Dermis blood vessel endothelial cell (primary cell): ENCODE measurements at regions not wholly inside any gene's neighbourhood (a gene's known extent, or its start where the extent isn't known, plus 50 kb on each side); places are given as distances from the start of the nearest gene placed in this dataset.

Experiments used
- DNase-seq: peaks from one replicate; pipeline ENCODE4 v3.0.0; 2010

GRCh38 chr3:95407709-95408463 lies 1345.0 kb downstream of the NSUN3 start:
- DNase-seq, result no peak

GRCh38 chr3:95408464-95408862 lies 1345.6 kb downstream of the NSUN3 start:
- DNase-seq, result no peak

GRCh38 chr3:95418251-95418650 lies 1355.4 kb downstream of the NSUN3 start:
- DNase-seq, result no peak

- no peak for DNase-seq
These were observed 1361.4 kb downstream of the NSUN3 start for GRCh38 chr3:95424279-95424678.

DNA sequence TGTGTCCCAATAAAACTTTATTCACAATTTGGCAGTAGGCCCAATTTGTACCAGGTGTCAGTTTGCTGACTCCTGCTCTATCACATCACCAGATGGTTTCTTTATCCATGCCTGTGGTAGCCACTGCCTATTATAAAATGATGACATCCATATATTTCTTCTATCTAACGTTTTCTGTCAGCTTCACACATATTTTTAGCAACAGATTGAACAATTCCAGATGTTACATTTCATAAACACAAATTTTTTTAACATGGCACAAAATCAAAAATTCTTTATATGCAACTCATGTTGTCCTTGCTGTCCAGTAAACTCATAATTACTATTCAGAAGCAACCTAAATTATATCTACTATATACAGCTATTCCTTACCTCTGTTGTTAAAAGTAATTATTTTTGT lies 1371.6 kb downstream of the NSUN3 start:
- no peak for DNase-seq

DNA sequence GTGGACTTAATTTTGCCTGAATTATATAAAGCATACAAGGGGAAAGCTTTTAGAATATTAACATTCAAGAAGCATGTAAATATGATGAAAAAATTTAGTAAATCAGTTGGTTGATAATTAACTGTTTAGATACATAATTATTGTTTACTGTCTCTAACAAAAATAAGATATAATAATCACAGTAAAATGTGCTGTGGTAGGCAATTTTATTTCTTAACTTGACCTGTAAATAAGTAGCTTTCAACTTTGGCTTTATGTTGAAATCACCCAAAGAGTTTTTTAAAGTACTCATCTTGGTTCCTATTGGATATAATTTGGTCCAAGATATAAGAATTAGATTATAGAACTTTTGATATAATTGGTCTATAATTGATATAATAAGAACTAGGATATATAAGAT lies 1374.5 kb downstream of the NSUN3 start:
- no peak for DNase-seq

- no peak for DNase-seq
These were observed 1375.4 kb downstream of the NSUN3 start for GRCh38 chr3:95438274-95438673.

GRCh38 chr3:95442766-95443165 lies 1371.6 kb upstream of the EPHA6 start:
- DNase-seq, result no peak

DNA sequence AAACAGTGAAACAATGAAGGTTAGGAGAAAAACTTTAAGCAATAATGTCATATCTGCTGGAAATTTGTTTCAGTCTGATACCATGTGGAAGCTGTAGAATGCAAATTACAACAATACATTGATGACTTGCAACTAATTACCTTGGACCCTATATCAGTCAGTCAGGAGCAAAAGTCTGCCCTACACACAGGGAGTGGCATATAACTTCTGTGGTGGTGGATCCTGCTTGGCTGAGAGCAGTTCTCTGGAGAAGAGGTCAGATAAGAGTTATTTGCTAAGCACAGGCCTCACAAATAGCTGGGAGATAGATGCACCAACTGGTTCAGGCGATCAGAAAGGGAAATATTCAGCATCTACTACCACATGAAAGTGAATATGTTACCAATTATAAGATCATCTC lies 1364.6 kb upstream of the EPHA6 start:
- DNase-seq, result no peak

DNA sequence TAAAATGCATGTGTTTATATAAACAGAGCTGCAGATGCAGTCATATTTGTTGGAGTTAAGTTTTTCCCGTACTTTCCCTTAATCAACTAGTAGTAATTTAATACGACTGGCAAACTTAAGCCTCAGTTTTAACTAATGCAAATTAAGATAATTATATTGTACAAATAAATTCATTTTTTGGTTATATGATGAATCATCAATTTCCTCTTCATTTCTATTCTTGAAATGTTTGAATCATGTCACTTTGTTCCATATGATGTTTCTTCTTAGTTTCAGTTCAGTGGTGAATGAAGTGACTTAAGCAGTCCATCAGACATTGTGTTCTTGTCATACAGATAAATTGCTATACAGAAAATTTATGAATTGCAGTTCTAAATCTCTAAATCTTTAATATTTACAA lies 1361.2 kb upstream of the EPHA6 start:
- DNase-seq, result no peak

DNA sequence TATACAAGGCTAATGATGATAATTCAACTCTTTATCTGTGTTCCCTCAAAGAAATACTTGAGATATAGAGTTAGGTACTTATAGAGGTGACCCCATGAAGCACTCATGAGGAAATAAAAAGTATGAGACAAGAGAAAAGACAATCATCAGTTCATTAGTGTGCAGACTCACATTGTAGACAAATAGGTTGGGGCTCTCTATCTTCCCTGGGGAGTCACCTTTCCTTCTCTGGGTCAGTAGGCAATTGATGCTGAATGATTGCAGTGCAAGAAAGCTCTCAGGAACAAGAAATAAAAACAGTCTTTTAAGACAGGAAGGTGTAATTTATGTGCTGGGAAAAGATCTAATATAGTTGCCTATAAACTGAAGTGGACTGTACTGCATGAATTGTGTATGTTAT lies 1357.6 kb upstream of the EPHA6 start:
- DNase-seq, result no peak

DNA sequence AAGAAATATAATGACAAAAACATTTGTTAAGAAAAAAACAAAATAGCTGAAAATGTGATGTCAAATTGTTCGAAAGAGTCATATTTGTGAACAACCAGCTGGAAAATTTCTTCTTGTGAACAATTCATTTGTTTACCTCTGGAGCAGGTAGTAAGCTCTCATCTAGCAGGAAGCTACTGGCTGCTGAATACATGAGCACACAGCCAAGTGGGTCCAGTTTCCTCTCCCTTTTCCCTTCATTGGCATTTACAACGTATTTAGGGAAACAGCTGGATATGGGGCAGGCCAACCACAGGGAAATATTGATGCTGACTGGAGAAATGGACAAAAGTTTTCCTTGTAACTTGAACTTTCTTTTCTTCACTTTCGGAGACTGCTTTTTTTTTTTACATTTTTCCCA lies 1354.7 kb upstream of the EPHA6 start:
- no peak for DNase-seq

DNA sequence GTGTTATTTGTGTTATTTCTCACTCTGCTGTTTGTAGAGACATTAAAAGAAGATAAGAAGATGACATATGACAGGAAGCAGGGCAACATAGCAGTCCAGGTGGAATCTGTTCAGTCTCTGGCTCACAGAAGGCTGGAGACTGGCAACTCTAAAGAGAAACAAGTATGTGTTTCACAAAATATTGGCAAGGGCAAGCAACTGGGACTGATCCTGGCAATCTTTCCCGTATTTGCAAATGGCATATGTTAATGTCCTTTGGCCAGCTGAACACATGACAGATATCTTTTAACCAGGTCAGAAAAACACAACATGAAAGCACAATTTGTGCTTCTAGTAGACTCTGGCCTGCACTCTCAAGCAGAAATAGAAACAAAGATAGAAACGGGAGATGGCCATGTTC lies 1354.1 kb upstream of the EPHA6 start:
- DNase-seq, result no peak

- no peak for DNase-seq
These were observed 1352.2 kb upstream of the EPHA6 start for GRCh38 chr3:95462161-95462560.

- DNase-seq, result no peak
These were observed 1350.0 kb upstream of the EPHA6 start for GRCh38 chr3:95464346-95464745.

GRCh38 chr3:95468331-95468730 lies 1346.1 kb upstream of the EPHA6 start:
- DNase-seq, result no peak

GRCh38 chr3:95474338-95474737 lies 1340.1 kb upstream of the EPHA6 start:
- no peak for DNase-seq

DNA sequence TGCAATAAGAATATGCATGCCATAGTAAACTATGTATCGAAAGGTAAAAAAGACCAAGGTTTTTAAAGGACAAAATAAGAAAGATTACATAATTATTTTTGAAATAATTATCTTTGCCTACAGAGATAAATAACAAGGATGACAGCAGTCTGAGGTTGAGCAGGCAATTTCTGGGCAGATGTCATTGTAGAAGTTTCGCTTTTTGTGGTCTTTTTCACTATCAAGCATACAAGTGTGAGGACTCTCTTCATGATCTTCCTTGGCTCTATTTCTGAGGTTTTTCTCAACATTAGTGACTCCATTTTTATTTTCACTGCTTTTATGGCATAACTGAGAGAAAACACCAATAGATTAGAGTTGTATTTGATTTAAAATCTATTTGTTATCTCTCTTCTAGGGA lies 1337.9 kb upstream of the EPHA6 start:
- no peak for DNase-seq

GRCh38 chr3:95506174-95506573 lies 1308.2 kb upstream of the EPHA6 start:
- DNase-seq, result no peak

GRCh38 chr3:95508124-95508523 lies 1306.3 kb upstream of the EPHA6 start:
- no peak for DNase-seq

DNA sequence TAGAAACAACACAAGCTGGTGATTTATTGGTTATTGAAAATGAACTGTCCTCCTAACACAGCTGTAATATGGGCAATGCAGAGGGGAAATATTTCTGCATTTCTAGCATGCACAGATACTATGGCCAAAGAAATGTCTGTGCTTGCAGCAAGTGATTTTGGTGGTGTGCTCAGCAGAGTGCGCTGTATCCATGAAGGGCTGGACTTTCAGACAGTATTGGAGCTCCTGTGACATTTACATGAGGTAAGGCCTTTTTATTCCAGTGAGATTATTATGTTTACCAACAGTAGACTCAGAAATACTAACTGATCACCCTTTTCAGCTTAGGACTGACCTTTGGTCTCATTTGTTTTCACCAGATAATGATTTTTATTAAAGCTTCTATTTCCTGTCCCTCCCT lies 1302.6 kb upstream of the EPHA6 start:
- no peak for DNase-seq

GRCh38 chr3:95514260-95514659 lies 1300.1 kb upstream of the EPHA6 start:
- no peak for DNase-seq

- no peak for DNase-seq
These were observed 1293.0 kb upstream of the EPHA6 start for GRCh38 chr3:95521396-95521795.

- DNase-seq, result no peak
These were observed 1291.9 kb upstream of the EPHA6 start for GRCh38 chr3:95522449-95522848.

DNA sequence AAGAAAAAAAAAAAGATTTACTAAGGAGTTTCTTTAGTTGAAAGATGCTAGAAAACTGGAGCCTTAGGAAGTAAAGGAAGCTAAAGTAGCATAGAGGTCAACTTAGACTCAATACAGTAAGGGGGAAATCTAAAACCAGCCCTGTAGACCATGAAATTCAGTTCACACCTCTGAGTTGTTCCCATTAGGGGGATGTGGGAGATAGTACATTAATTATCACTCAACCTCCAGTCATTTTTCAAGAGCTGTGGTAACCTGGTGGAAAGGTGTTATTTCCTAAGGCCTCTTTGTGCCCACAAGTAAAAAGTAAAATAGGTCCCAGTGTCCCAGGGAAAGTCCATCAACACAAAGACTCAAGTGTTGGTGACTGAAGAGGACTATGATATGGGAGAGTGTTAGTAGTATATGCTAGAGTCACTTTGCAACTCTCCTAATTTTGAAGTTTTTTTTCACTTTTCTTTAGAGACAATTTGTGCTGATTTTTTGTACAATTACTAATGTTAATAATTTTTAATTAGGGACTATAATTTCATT lies 1274.4 kb upstream of the EPHA6 start:
- no peak for DNase-seq
